Esophagus muscularis mucosa (tissue), 4 donors: ENCODE measurements at regions not wholly inside any gene's neighbourhood (a gene's known extent, or its start where the extent isn't known, plus 50 kb on each side); places are given as distances from the start of the nearest gene placed in this dataset.

Source experiments
- CTCF ChIP-seq, 3 experiments: fragments of 200-600 bp in 2 of 3; fragments of 450-650 bp in 1 of 3; sonication (generic) in 2 of 3; IDR thresholded peaks; one replicate each; pipeline ENCODE4 v1.5.1; 2017 to 2019; ENCODE audit warnings: antibody characterized with exemption in 3 of 3, mild to moderate bottlenecking in 2 of 3, moderate library complexity in 1 of 3
- EP300 ChIP-seq: sonication (generic); formaldehyde crosslinking; IDR thresholded peaks from one replicate; pipeline ENCODE4 v1.6.1; 2017; ENCODE audit warnings: antibody characterized with exemption
- POLR2A ChIP-seq: fragments of 450-650 bp; IDR thresholded peaks from one replicate; pipeline ENCODE4 v1.6.1; 2017; ENCODE audit warnings: antibody characterized with exemption, moderate library complexity, mild to moderate bottlenecking, low read depth

- TF ChIP-seq EP300: no peak
- no peak for TF ChIP-seq CTCF (IDR thresholded peaks at IDR 0.05)
- TF ChIP-seq POLR2A: no peak
Observed at GRCh38 chr4:12186526-12186925, 757.8 kb upstream of the HS3ST1 start.
